GM20431 (cell line): ENCODE measurements at regions not wholly inside any gene's neighbourhood (a gene's known extent, or its start where the extent isn't known, plus 50 kb on each side); places are given as distances from the start of the nearest gene placed in this dataset.
"Not testable (repeated sequence)": the region's sequence is repeated elsewhere in the genome, so short reads cannot be mapped to it uniquely, and the experiment has no call there.

Experiments
- in situ Hi-C: fragments of 300-500 bp; cut with MseI, MboI; formaldehyde crosslinking; loops from one replicate; pipeline ENCODE4 v1.15.0; 2020; ENCODE audit warnings: low sequenced_read_pairs; ENCODE audit not compliant: unreplicated experiment

DNA sequence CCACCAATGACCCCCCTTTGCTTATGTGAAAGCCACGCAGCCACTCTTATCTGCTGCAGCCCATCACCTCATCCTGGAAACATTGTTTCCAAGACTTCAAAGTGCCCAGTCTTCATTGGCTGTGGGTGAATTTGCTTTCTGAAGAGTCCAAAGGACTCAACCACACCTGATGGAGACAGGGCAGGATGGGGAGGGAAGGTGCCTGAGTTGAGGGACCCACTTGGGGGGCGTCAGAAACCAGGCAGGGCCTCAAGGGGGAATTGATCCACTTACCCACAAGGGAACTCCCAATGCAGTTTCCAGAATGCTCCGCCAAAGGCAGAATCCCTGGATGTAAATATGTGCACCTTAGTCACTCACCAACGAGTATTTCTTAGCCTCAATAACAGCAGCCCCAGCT, 147.9 kb upstream of the ATP2B2 start:
- in situ Hi-C loops, result no loop called here

DNA sequence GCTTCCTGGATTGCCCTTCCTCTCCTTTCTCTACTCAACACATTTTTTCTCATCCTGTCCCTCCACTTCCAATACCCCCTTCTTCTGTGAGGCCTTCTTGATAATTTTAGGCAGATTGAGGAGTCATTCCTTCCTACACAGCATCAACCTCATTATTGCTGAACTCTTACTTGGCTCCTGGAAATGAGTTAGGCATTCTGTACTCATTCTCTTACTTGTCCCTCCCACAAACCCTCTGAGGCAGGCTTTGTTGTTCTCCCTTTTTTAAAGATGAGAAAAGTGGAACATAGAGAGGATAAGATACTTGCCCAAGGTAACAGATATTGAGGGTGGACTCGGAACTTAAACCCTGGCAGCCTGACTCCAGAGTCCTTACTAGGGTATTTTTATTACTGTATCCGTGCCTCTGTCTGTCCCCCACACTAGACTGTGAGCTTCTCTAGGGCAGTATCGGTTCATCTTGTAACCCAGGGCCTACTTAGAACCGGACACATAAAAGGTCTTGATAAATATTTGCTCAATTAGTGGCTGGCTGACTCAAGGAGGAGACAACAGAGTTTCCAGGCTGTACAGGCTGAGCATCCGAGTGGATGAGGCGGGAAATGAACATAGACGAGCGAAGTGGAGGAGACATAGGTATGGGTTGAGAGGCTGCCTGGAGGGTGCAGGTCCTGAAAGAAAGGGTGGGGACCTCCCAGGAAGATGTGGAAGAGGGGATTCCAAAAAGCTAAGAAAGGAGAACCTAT, 148.7 kb upstream of the ATP2B2 start:
- in situ Hi-C loops, result no loop called here

DNA sequence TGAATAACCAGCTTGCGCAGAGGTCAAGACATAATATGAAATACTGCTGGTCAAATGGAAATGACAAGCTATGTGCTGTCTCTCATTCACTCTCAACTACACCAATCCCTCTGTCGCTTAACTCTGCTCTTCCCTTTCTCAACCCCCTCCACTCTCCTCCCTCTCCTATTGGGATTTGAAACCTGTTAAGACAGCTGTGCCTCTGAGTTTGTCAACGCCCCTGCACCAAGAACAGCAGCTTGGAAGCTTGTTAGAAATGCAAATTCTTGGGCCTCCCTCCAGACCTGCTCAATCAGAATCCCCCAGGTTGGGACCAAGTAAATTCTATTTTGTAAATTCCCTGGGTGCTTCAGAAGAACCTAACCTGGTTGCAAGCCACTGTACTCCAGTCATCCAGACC, 149.7 kb upstream of the ATP2B2 start:
- in situ Hi-C loops, result no loop called here

DNA sequence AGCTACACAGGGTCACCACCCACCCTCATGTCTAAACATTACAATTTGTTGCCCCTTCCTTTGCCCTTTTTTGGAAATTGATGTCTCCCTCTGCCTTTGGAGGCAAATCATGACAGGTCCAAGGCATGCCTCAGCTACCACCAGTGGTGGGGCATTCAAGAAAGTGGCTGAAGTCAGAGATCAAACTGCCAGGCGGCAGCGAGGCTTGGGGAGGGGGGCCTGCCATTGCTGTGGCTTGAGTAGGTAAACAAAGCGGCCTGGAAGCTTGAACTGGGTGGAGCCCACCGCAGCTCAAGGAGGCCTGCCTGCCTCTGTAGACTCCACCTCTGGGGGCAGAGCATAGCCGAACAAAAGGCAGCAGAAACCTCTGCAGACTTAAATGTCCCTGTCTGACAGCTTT, 152.0 kb upstream of the ATP2B2 start:
- in situ Hi-C loops, result not testable (repeated sequence)

DNA sequence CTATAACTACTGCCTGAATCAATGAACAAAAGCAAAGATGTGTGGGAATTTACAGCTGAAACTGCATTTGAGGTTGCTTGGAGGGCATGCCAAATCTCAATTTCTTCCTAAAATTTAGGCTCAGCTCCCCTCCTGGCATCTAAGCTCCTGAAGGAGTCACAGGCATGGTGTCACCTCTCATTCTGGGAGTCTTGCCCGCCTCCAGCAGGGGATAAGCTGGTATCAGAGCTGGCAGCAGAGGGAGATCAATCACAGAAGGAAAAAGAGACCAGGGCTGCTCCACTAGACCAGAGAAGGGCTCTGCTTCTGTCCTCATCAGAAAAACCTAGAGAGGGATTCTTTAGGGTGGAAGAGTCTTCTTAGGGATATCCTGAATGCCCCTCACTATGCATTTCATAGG, 150.4 kb upstream of the SLC6A11 start:
- in situ Hi-C loops, result no loop called here

DNA sequence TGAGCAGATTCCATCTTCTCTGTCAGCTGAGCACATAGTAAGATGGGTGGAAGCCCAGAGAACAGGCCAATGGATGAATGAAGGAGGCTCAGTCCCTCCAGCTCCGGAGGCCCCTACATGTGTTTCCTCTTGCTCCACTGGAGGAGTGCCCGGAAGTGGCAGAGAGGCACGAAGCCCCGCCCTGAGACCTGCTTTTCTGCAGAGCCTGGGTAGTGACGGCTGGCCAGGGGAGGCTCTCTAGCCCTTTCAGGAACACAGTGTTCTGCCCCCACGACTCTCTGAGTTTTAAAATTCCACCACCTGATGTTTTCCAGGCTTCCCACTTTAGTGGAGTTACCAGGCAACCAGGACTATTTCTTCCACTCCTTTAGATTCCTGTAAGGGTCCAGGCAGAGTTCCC, 149.4 kb upstream of the SLC6A11 start:
- in situ Hi-C loops, result no loop called here

DNA sequence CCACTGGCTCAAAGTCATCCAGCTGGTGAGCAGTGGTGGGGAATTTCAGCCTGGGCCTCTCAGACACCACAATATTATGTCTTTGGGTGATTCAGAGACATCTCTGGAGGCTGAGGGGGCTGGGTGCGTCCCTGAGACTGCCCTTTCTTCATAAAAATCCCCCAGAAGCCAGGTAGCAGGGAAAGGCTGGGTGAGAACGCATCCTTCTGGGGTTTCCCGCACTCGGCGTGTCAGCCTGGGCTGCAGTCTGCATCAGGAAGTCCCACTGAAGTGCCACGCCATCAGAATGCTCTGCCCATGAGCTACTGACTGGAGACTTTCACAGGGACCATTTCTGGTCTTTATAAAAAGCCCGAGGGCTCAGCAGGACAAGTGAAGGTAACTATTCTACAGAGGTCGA, 148.8 kb upstream of the SLC6A11 start:
- in situ Hi-C loops, result no loop called here

DNA sequence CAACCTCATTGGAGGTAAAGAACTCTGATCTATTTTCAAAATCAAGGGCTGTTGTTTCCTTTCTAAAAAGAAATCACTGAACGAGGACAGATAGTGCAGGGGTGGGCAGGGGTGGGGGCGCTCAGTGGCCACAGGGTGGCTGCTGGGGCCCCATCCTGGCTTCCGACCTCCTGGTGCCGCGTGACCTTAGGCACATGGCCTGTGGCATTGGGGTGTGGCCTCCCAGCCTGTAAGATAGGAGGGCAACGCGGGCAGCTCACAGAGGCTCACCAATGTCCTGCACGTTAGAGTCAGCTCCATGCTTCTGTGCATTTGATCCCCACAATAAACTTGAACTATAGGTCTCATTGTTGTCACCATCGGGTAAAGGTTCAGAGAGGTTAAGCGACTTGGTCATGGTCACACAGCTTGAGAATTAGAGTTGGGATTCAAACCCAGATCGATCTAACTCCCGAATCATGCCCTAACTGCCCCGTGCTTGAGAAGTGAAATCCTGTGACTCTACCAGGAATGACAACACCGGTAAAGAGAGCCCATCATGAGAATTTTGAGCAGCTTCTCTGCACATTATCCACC, 148.0 kb upstream of the SLC6A11 start:
- in situ Hi-C loops, result no loop called here

DNA sequence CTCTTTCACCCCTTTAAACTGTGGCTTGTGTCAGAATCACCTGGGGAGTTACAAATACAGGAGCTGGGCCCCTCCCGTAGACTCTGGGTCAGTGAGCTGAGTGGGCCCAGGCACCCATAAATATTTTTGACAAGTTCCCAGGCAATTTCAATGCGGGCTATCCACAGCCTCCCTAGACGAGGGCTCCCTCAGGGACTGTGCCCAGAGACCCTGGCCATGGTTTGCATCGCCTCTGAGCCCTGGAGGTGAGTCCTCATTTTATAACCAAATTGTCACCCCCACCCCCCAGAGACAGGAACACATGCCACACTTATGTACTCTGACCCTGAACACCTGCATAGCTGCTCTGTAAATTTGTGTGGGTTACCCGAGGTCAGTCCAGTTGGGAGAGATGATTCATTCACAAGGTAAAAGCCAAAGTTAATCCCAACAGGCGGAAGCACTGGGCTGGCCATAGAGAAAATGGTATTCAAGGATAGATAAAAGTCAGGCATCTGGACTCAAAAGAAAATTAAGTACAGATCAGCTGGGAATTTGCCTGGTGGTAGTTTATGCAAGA, 146.5 kb upstream of the SLC6A11 start:
- in situ Hi-C loops, result no loop called here

DNA sequence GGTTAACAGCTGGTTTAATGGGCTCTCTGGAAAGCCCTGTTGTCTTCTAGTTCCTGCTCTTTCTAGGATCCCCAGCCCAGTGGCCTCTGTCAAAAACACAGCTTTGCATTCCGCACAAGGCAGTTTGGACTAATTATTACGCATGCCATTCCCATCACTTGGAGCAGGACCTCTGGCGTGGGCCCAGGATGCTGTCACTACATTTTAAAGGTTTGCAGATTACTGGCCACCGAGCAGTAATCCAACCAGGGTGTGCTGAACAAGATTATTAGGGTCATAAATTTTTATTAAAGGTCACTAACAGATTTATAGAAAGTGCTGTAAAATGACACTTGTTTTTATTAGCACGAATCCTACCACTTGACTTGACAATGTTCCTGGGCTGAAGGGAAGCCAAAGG, 143.6 kb upstream of the SLC6A11 start:
- in situ Hi-C loops, result no loop called here

DNA sequence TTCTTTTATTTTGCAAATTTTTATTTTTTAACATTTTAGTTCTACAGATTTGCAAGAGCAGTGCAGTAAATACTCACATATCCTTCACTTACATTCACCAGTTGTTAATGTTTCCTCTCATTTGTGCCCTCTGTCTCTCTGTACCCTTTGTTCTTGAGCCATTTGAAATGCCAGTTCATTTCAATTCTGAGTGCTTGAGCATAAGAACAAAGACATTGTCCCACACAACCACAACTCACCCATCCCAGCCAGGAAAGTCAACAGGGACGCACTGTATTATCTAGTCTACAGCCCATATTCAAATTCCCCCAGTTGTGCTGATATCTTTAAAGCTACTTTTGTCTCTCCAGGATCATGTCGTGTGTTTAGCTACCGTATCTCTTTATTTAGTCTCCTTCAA, 141.4 kb upstream of the SLC6A11 start:
- in situ Hi-C loops, result no loop called here

DNA sequence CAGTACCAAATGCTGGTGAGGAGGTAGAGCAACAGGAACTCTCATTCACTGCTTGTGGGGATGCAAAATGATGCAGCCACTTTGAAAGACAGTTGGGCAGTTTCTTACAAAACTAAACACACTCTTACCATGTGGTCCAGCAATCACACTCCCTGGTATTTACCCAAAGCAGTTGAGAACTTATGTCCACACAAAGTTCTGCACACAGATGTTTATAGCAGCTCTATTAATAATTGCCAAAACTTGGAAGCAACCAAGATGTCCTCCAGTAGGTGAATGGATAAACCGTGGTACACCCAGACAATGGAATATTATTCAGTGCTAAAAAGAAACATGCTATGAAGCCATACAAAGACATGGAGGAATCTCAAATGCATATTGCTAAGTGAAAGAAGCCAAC, 139.1 kb upstream of the SLC6A11 start:
- in situ Hi-C loops, result no loop called here

DNA sequence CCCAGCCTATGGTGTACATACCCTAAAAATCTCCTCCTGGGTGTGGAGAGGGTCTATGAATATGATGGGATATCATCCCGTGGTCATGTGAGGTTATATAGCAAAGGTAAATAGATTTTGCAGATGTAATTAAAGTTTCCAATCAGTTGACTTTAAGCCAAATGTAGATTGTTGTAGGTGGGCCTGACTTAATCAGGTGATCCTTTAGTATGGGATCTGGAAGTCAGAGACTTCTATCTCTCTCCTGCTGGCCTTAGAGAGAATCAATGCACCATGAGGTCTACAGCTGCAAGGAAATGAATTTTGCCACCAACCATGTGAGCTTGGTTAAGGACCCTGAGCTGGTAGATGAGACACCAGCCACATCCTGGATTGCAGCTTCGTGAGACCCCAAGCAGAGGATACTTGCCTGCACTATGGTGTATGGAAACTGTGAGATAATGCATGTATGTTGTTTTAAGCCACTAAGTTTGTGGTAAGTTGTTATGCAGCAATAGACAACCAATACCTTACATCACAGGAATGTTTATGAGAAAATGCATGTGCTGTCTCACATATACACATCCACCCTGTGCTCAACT, 137.1 kb upstream of the SLC6A11 start:
- in situ Hi-C loops, result no loop called here

DNA sequence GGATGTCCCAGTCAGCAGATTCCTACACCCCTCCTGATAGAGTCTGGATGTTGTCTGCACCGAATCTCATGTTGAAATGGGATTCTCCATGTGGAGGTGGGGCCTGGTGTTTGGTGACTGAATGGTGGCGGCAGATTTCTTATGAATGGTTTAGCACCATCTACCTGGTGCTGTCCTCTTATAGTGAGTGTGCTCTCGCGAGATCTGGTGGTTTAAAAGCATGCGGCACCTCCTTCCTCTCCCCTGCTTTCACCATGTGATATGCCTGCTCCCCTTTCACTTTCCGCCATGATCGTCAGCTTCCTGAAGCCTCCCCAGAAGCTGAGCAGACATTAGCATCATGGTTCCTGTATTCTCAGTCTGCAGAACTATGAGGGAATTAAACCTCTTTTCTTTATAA, 135.2 kb upstream of the SLC6A11 start:
- in situ Hi-C loops, result no loop called here

DNA sequence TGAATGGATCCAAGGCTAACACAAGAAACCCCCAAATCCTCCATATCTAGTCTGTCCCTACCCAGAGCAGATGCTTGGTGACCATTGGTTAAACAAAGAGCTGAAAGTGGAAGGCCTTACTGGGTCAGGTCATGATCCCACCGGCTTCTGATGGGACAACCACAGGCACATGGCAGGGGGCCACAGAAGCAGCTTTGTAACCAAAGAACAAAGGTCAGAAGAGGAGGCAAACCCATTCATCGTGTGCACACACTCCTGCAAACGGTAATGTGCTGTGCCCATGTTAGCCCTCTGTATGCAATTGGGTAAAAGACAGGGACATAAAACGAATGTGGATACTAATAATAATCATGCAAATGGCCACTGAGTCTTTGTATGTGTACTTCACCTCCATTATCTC, 133.3 kb upstream of the SLC6A11 start:
- in situ Hi-C loops, result no loop called here

DNA sequence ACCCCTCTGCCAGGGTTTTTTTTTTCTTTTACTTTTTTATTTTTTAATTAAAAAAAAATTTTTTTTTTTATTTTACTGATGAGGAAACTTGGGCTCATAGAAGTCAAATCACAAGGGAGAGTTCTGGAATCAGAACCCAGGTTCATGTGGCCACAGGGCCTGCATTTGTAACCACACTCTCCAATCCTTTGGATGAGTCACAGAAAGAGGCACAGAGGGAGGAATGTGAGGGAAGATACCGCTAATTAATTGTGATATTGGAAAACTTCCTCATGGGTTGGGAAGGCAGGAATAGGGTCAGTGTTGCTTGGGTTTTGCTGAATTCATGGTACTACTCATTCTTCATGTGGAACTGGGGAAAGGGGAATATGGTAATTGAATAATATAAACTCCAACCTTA, 132.9 kb upstream of the SLC6A11 start:
- in situ Hi-C loops, result no loop called here

DNA sequence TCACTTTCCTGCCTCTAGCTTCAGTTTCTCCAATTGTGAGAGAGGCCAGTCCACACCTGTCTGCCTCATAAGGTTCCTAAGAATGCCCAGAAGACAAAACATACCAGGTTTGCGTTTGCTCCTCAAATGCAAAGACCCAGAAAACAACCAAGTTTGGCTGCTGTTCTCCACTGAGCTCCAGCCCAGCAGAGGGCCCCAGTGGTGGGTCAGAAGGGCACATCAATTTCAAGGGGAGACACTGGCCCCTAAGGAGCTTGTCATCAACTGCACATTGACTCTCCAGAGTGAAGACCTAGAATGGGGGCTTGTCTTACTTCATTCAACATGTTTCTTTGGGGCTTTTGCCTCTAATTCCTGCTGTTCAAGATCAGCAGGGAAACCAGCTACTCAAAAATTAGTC, 127.9 kb upstream of the SLC6A11 start:
- in situ Hi-C loops, result no loop called here

DNA sequence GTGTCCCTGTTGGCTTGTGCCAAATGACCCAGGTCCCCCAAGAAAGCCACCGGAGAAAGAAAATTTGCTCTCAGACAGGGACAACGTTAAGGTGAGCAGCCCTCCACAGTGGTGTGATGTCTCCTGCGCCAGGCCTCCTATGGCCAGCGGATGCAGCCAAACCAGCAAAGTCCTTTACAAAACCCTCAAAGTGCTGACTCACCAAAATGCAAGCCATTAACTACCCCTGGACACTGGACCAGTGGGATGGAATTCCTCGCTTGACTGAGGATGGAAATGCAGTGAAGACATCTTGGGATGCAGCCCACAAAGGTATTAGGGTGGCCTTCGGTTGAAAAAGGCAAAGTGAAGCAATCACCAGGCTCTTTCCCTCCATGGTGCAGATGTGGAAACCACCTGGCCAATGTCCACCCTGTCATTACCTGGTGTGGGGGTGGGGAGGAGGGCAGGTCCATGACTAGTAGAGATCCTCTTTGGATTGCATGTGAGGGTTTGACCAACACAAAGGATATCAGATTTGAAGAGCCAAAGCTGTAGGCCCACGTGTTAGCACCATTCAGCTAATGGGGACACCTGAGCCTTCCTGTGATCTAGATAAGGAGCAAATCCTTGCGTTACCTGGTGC, 127.4 kb upstream of the SLC6A11 start:
- in situ Hi-C loops, result no loop called here

DNA sequence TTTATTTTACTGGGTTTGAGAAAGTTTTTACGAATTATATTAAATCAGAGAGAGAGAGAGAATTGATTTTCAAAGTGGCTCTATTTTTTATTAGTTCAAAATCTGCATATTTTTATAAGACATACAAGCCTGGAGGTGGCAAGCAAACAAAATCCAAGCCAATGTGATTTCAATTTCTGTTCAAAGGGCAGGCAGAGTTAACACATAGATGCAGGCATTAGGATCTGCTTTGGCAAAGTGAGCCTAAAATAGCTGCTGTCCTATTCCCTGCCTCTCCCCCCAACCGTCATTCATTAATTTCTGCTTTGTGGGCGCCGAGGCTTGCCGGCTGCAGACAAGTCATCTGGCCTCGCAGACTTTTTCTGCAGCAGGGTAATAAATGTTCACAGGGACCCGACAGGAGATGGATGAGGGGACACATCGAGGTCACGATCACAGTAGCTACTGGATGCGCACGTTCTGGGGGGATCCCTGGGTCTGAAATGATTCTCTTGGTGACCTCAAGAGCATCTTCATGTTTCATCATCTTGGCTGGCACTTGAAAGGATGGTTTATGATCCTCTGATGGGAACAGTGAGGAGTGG, 123.9 kb upstream of the SLC6A11 start:
- in situ Hi-C loops, result no loop called here

DNA sequence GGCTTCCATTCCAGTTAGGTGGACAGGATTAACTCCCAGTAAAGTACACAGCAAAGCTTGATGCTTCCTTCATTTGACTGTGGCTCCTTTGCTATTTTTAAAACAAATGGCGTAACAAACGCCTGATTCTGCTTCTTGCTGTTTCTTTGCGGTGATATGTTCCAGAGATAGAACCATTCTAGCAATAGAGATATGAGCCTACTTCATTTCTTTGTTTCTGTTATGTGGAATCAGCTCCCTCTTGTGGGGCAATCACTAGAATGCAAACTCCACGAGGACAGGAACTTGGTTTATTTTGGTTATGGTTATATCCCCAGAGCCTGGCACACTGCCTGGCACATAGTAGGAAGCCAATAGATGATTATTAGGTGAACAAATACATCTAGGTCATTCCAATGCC, 122.6 kb upstream of the SLC6A11 start:
- in situ Hi-C loops, result no loop called here

DNA sequence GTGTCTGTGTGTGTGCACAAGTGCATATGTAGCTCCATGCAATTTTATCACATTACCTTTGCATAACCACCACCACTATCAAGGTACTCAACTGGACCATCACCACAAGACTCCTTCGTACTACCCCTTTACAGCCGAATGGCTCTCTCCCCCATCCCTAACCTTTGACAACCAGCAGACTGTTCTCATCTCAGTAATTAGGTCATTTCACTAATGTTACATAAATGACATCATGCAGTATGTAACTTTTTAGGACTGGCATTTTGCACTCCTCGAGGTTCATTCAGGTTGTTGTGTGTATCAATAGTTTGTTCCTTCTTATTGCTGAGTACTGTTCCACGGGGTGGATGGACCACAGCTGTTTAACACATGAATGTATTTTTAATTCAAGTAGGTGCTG, 121.8 kb upstream of the SLC6A11 start:
- in situ Hi-C loops, result no loop called here
